HG03159 (cell line): ENCODE measurements at regions not wholly inside any gene's neighbourhood (a gene's known extent, or its start where the extent isn't known, plus 50 kb on each side); places are given as distances from the start of the nearest gene placed in this dataset.
"Not testable (repeated sequence)": the region's sequence is repeated elsewhere in the genome, so short reads cannot be mapped to it uniquely, and the experiment has no call there.

Experiments used
- ATAC-seq: cut with Tn5 transposase; IDR thresholded peaks from one replicate; pipeline ENCODE4 v1.9.1; 2021; ENCODE audit warnings: mild to moderate bottlenecking, moderate library complexity; ENCODE audit not compliant: unreplicated experiment

DNA sequence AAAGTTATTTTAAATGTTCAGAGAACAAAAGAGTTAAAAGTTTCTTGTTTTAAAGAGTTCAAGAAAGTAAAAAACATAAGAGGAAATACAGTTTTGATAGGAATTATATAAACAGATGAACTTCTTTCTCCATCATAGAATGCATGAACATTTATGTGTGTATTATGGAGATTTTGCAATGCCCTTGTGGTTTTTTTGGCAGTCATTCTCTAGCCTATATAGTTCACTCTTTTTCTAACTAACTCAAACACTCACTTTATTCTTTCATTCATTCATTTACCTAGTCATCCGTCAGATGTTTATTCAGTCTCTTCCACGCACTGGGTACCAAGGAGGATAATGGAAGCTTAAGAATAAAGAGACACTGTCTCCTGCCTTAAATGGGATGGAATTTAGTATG, 195.9 kb upstream of the VLDLR start:
- ATAC-seq, result no peak

DNA sequence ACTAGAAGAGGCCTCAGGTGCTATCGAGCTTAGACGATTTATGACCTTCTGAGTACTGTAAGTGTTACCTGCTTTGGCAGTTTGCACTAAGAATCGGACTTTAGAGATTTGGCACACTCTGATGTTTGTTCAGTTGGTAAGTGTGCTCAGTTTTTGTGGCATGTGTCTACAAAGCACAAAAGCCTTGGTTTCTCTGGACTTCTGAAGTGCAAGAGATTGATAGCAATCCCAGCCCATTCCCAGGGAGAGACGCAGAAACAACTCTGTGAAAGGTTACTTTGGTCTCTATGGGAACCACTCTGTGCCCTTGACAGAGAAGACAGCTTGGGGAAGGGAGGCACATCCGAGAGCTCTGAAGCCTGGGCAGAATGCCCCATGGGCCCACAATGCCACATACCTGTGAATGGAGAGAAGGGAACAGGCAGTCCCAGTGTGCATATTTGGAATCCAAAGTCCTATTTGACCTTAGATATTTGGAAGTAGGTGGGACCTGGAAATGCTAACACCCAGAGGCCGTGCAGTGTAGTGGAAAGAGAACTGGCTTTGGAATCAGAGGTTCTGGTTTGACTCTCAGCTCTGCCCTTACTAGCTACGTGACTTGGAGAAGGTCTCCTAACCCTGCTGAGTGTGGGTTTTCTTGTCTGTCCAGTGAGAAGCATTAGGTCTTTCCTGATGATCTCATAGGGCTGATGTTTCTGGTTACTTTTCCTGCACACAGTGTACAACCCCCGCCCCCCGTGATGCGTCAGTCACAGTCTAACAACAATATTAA, 194.3 kb upstream of the VLDLR start:
- ATAC-seq, result no peak

DNA sequence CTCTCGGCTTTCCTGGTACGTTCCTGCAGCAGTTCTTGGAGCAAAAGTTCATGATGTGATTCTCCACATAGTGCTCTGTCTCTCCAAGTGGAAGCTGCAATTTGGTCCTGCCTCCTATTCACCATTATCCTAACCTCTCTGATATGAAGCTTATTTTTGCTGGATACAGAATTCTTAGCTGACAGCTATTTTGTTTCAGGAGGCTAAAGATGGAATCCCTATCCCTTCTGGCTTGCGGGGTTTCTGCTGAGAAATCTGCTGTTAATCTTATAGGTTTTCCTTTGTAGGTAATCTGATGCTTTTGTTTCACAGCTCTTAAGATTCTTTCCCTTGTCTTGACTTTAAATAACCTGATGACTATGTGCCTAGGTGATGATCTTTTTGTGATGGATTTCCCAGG, 181.6 kb upstream of the VLDLR start:
- no peak for ATAC-seq

DNA sequence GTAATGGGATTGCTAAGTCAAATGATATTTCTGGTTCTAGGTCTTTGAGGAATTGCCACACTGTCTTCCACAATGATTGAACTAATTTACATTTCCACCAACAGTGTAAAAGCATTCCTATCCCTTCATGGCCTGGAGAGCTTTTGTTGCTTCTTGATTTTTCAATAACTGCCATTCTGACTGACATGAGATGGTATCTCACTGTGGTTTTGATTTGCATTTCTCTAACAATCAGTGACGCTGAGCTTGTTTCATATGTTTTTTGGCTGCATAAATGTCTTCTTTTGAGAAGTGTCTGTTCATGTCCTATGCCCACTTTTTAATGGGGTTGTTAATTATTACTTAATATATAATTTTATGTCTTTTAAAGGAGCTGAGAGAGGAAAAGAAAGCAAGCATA, 177.7 kb upstream of the VLDLR start:
- ATAC-seq, result not testable (repeated sequence)

DNA sequence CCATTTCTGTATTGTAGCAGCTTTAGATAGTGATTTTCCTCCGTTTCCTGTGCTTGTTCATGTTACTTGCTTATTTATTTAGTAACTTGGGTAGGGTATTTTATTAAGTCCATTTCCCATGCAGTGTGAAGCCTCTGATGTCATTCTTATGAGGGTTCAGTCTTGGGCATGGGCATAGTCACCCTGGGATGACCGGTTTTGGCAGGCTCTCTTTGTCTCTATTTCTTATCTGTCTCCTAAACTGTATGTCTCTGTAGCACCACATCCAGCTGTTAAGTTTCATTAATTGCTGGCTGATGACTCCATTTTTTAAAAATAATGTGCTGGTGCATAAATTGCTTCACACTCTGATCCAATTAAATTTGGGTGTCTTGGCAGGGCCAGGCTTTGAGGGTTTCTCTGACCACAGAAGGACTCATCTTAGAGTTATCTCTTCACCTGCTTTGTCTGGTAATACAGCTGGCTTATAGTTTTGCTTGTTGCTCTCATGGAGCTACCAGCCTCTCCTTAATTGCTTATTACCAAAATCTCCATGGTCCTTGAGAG, 173.3 kb upstream of the VLDLR start:
- ATAC-seq, result no peak

DNA sequence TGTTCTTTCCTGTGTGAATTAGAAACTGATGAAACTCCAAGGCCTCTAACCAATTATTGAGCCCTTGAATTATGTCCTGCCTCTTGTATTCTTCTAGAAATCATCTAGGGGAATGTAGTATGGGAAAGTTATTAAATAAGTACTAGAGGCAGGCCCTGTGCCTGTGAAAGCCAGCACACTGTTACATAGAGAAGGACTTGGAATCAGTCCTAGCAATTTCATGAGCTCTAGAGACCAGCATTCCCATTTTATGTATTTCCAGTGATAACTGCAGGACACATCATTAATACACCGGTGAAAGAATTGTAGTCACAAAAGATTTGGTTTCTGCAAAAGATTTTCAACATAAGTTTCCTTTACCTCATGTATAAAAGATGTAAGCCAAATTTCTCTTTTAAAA, 168.5 kb upstream of the VLDLR start:
- ATAC-seq, result no peak

DNA sequence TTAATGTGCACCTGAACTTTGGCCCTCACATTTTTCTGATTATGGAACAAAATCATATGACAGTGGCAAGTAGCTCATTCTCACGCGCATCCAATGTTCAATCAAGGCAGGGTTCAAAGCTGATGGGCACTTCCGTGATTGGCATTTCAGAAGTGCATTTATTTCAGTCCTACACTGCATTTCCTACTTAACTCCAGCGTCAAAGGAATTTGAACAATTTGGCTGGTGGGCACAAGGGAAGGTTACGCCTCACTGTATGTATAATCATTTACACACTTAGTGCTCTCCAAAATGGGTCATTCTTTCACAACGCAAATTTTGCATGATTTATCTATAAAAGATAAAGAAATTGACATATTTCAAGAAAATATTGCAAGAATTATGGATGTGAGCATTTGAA, 167.9 kb upstream of the VLDLR start:
- no peak for ATAC-seq

DNA sequence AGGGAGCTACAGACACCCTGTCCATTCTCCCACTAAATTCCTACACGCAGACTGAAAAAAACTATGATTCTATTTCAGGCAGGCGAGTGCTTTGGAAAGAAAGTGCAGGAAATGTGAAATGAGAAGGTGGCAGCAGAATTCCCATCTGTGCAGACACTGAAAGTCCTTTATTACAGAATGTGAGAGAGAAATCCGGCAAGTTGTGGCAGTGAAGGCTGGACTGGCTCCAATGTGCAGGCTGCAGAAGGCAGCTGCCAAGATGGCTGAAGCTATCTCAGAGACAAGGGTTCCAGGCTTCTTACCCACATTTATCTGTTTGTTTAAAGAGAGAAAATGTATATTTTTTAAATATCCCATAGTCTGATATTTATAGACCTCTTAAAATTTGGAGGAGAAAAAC, 161.8 kb upstream of the VLDLR start:
- ATAC-seq, result no peak

DNA sequence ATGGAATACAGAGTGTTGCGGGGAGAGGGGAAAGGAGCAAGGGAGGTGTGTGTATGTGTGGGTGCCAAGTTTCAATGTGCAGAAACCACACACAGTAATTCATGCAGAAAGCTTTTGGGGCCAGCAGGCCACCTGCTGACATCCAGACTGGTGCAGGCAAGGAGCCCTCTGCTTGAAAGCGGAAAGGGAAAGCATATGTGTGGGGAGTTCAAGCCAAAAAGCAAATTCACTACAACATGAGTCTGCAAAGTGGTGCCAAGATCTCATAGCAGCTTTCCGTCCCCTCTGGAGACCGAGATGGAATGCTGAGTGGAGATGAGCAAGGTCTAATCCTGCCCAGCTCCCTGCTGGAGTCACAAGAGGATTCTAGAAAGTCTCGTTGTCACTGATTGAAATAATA, 159.7 kb upstream of the VLDLR start:
- ATAC-seq, result no peak

DNA sequence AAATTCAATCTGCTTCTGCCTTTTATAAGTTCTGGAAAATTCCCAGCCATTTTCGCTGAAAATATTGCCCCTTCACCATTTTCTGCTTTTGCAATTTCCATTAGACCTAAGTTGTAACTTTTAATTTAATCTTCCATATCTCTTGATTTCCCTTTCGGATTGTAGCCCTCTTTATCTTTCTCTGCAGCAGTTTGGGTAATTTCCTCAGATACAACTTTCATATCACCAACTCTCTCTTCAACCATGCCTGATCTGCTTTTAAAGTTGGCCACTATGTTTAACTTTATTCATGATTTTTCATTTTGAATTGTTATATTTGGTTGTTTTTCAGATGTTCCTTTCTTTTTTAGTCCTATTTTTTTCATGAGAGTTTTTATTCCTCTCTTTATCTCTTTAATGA, 157.0 kb upstream of the VLDLR start:
- no peak for ATAC-seq

DNA sequence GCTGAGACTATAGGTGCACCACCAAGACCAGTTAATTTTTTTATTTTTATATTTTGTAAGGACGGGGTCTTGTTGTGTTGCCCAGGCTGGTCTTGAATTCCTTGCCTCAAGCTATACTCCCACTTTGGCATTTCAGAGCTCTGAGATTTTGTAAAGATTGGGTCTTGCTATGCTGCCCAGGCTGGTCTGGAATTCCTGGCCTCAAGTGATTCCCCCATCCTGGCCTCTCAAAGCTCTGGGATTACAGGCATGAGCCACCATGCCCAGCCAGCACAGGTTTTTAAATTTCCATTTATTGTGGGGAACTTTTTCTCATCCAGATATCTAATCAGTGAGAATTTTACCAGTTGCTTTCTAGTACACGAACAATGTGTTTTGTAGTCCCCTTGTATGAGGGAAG, 156.1 kb upstream of the VLDLR start:
- ATAC-seq, result no peak

DNA sequence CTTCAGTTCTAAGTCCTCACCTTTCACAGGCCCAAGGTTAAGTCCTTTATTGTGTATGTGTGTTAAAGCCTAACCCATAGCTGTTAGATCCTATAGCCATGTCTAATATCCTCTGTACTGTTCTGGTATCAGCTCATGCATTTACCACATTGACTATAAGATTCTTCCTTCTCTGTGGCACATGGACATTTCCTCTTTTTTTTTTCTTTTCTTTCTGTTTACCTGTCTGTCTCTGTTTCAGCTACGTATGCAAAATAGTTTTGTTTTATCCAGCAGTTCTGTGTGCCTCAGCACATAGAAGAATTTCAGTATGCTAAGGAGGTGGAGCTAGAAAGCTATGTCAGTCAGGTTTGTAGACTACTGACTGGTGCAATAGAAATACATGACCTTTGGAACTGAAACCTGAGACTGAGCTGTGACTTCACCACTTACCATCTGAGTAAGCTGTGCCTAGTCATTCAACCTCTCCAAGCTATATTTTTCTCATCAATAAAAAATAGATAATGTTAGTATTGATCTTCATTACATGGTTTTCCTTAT, 155.6 kb upstream of the VLDLR start:
- ATAC-seq, result peak; percentile 100

DNA sequence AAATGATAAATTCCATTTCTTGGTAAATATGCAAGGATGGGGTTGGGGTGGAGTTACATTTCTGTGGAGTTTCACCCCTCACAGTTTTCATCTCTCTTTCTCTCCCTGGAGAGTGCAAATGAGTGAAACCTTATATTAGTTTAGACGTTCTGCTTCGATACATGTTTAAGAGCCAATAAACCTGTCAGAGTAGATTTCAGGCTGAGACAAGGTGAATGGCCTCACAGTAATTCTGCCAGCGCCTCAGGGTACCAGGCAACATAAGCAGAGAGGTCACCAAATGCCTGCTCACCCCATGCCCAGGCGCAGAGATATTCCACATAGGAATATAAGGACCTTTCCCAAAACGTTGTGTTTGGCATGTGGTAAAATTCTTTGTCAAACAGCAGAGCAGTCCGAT, 154.9 kb upstream of the VLDLR start:
- no peak for ATAC-seq

DNA sequence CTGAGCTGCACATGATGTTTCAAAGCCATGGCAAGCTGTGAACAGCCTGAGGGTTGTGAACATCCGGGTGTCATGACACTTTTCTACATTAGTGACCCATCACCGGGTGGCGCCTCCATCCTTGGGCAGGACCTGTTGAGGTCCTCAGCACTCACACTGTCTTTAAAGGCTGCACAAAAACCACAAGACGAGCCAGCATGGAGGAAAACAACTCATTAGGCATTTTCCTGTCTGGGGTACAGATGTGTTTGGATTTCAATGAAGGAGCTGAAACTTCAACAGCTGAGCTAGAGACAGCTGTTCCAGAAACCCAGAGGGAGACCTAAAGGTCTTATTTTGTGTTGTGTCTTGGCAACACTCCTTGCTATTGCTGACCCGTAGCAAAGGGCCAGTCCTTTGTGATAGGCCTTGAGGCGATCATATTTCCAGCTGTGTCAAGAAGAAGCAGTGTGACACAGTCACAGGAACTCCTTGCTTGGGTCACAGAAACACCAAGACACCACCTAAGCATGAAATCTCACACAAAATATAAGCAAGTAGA, 151.8 kb upstream of the VLDLR start:
- no peak for ATAC-seq

DNA sequence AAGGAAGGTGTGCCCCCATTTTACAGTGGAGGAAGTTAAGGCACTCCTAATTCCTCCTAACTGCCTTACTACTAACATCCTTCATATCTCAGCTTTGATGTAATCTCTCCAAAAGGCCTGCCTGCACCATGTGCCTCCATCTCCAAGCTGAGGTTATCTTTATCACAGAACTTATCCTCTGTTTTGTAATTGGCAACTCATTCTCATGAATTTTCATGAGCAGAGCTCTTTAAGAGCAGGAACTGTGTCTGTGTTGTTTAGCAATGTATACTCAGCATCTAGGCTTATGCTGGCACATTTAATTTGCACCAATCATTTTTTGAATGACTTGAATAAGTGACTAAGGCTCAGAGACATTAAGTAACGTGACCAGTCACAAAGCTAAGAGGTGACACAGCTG, 147.9 kb upstream of the VLDLR start:
- no peak for ATAC-seq

DNA sequence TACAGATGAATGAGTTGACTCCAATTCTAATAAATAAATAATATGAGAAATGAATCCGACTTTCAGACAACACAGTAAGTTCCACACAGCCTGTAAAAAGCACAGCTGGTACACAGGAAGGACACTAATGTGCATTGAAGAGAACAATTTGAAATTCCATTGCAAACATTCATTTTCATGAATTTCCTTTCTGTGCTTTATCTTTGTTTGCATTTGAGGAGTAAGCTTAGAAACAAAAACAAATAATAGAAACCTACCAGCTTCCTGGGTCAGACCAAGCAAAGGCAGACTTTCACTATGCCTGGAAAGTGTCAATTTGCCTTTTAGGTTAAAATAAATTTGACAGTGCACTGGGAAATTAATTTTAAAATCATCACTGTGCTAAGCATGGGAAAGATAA, 143.8 kb upstream of the VLDLR start:
- ATAC-seq, result no peak

DNA sequence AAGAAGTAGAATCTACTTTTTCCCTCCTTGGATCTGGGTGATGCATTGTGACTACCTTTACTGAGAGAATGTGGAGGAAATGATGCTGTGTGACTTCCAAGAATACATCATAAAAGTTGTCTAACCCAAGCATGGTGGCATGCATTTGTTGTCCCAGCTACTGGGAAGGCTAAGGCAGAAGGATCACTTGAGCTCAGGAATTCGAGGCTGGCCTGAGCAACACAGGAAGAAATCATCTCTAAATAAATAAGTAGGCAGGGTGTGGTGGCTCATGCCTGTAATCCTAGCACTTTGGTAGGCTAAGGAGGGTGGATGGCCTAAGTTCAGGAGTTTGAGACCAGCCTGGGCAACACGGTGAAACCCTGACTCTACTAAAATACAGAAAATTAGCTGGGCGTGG, 143.2 kb upstream of the VLDLR start:
- ATAC-seq, result no peak

DNA sequence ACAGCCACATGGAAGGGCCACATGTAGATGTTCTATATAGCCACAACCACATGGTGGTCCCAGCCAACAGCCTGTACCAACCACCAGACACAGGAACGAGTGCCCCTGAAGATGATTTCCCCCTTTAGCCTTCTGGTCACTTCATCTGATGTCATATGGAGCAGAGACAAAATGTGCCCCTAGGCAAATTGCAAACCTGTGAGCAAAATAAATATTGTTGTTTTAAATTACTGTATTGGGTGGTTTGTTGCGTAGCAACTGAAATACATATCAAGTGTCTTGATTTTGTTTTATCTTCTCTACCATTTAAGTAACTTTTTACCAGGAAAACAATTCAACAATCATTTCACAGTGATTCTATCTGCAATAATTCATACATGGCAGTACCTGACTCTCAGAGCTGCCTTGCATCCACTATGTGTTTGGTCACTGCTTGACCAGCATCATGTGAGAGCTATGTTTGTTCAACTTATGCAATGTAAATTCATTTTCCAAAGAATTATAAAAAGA, 142.5 kb upstream of the VLDLR start:
- no peak for ATAC-seq

DNA sequence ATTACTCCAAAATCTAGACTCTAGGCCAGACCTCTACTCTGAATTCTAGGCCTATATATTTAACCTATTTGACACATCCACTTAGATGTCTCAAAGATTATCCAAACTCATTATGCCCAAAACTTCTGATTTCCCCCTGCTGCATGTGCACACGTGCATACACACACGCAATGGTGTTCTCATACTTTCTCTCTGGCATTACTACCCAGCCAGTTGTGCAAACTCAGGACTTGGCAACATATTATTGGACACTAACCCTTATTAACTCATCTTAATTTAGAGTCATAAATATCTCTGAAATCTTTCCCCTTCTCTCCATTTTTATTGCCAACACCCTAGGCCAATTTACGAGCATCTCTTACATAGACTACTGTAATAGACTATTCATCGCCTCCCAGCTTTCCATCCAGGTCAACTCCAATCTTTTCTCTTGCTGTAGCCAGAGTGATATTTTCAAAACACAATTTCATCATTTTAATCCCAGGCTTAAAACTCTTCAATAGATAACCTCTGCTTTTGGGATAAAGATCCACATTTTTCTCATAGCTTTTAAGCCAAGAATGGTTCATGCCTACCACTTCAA, 141.2 kb upstream of the VLDLR start:
- no peak for ATAC-seq

DNA sequence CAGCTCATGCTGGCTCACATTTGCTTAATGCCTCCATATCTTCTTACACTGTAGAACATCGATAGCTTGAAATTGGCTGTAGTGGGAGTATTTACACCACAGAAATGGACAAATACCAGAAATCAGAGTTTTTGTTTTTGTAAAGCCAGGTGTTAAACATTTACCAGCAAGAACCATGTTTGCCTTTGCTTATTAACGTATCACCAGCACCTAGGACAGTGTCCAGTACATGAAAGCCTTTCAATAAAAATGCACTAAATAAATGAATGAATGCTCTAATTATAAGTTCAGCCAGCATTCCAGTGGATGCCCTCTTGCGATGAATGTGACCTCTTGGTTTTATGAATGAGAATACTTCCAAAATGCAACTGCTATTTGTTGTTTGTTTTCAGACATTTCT, 140.4 kb upstream of the VLDLR start:
- no peak for ATAC-seq

DNA sequence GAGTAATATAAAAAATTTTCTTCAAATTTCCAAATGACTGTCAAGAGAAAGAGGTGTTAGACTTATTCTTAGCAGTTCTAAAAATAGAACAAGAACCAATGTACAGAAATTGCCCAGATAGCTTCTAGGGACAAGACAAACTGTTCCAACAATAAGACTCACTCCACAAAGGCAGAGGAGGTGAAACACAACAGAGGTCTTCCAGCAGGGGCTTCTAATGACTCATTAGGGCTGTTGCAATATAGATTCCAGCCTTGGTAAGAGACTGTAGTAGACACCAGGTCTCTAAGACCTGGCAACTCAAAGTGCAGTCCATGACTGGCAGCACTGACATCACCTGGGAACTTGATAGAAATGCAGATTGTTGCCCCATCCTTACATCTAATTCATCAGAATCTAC, 134.6 kb upstream of the VLDLR start:
- ATAC-seq, result no peak

DNA sequence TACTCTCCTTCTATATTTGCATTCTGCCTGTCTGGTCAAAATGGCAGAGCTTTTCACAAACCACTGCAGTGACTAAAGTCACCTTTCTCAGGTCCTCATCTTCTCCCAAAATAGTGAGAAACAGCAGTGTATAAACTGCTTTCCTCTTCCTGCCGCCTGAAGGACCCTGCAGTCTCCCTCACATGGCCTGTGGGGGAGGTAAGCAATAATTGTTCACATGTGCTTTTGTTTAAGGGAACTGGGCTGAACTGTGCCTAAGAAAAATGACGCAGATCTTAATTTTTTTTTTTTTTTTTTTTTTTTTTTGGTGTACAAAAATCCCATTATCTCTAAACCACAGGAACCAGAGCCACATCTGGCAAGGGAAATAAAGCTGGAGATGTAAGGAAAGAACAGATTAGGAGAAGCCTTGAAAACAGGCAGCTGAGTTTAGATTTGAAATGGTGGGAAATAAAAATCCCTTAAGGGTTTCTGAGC, 131.7 kb upstream of the VLDLR start:
- ATAC-seq, result no peak
